ENCODE measurements at regions not wholly inside any gene's neighbourhood (a gene's known extent, or its start where the extent isn't known, plus 50 kb on each side); places are given as distances from the start of the nearest gene placed in this dataset.

GRCh38 chr14:34180434-34180833 is 229.6 kb upstream of the EGLN3 start:
- DNase-seq (no peak), ATAC-seq (ENCODE audit: low read depth) (no peak)
- Histone ChIP-seq H2AFZ (ENCODE audit: insufficient read depth, low read depth, low read length, poor library complexity, severe bottlenecking) (no peak overlapping the region), H4K20me1 (ENCODE audit: control insufficient read depth, insufficient read depth, low read length, poor library complexity, severe bottlenecking) (no peaks in the 10 kb centered on the region), H3K4me2 (replicated peaks; ENCODE audit: low read depth, low read length, poor library complexity, severe bottlenecking) (no peak overlapping the region), H3K9ac (ENCODE audit: low read length) (no peak overlapping the region), H3K4me1 (ENCODE audit: control insufficient read depth in 2 of 2, insufficient read depth in 2 of 2, low read length in 2 of 2) (peaks cover 6 to 7% of the 10 kb centered on the region in 2 donors), H3K27ac (ENCODE audit: low read length in 2 of 2) (no peak overlapping the region), H3K27me3 (replicated peaks in 1 of 4; ENCODE audit: control extremely low read depth in 1 of 4, control insufficient read depth in 3 of 4, insufficient read depth in 4 of 4, low read length in 3 of 4) (peaks cover 0 to 3% (median 0%) of the 10 kb centered on the region in 4 experiments), H3K79me2 (ENCODE audit: control insufficient read depth, insufficient read depth, low read length) (no peaks in the 10 kb centered on the region), H3K9me3 (ENCODE audit: control extremely low read depth in 1 of 3, control insufficient read depth in 2 of 3, insufficient read depth in 1 of 3, low read length in 2 of 3) (no peaks in the 10 kb centered on the region), H3K4me3 (ENCODE audit: control extremely low read depth in 1 of 5, extremely low read depth in 1 of 5, insufficient read depth in 1 of 5, low read depth in 2 of 5, low read length in 4 of 5) (no peak overlapping the region), H3K36me3 (replicated peaks in 1 of 2; ENCODE audit: control extremely low read depth in 1 of 2, control insufficient read depth in 1 of 2, extremely low read depth in 1 of 2, insufficient read depth in 2 of 2, low read length in 1 of 2) (no peaks in the 10 kb centered on the region)
- H3K27ac Mint-ChIP-seq = no peak overlapping the region
- ChIA-PET POLR2A (no interaction called here), CTCF (interaction anchor here (0.6 kb wide), 1 partner anchor 12 kb away, joined by 4 read pairs; no protein-coding TSS in a partner anchor)
- peaks cover 7% of the 10 kb centered on the region for H3K4me1 Mint-ChIP-seq
- TF ChIP-seq EZH2 (IDR thresholded peaks at IDR 0.05; ENCODE audit: borderline replicate concordance, insufficient read depth, low read depth, low read length, poor library complexity, severe bottlenecking) (no peak), CTCF (IDR thresholded peaks at IDR 0.05) (no peak)
- H3K9me3 Mint-ChIP-seq (ENCODE audit: insufficient read depth) = no peaks in the 10 kb centered on the region
- no peak overlapping the region for H3K4me3 Mint-ChIP-seq
- intact Hi-C loops (cut with micrococcal nuclease) = no loop called here
- WGBS (ENCODE audit: insufficient coverage) = 60% methylated on average over 4 of the region's 4 CpGs
- H3K27me3 Mint-ChIP-seq = peaks cover 3% of the 10 kb centered on the region

- ChIA-PET CTCF (interaction anchor here (0.6 kb wide), 1 partner anchor 13 kb away, joined by 4 read pairs; no protein-coding TSS in a partner anchor), POLR2A (no interaction called here)
- ATAC-seq (ENCODE audit: low read depth) (no peak), DNase-seq (no peak)
- WGBS (ENCODE audit: insufficient coverage) = 100% methylated on average over 1 of the region's 1 CpG
- Histone ChIP-seq H2AFZ (ENCODE audit: insufficient read depth, low read depth, low read length, poor library complexity, severe bottlenecking) (no peak overlapping the region), H3K4me2 (replicated peaks; ENCODE audit: low read depth, low read length, poor library complexity, severe bottlenecking) (no peak overlapping the region), H3K9ac (ENCODE audit: low read length) (no peak overlapping the region), H3K27me3 (replicated peaks in 1 of 4; ENCODE audit: control extremely low read depth in 1 of 4, control insufficient read depth in 3 of 4, insufficient read depth in 4 of 4, low read length in 3 of 4) (peaks cover 0 to 3% (median 0%) of the 10 kb centered on the region in 4 experiments), H4K20me1 (ENCODE audit: control insufficient read depth, insufficient read depth, low read length, poor library complexity, severe bottlenecking) (no peaks in the 10 kb centered on the region), H3K4me3 (ENCODE audit: control extremely low read depth in 1 of 5, extremely low read depth in 1 of 5, insufficient read depth in 1 of 5, low read depth in 2 of 5, low read length in 4 of 5) (no peak overlapping the region), H3K4me1 (ENCODE audit: control insufficient read depth in 2 of 2, insufficient read depth in 2 of 2, low read length in 2 of 2) (peaks cover 7% of the 10 kb centered on the region in 2 donors), H3K9me3 (ENCODE audit: control extremely low read depth in 1 of 3, control insufficient read depth in 2 of 3, insufficient read depth in 1 of 3, low read length in 2 of 3) (no peaks in the 10 kb centered on the region), H3K36me3 (replicated peaks in 1 of 2; ENCODE audit: control extremely low read depth in 1 of 2, control insufficient read depth in 1 of 2, extremely low read depth in 1 of 2, insufficient read depth in 2 of 2, low read length in 1 of 2) (no peaks in the 10 kb centered on the region), H3K79me2 (ENCODE audit: control insufficient read depth, insufficient read depth, low read length) (no peaks in the 10 kb centered on the region), H3K27ac (ENCODE audit: low read length in 2 of 2) (no peak overlapping the region)
- Mint-ChIP-seq H3K4me3 (no peak overlapping the region), H3K4me1 (peaks cover 10% of the 10 kb centered on the region), H3K27ac (no peak overlapping the region), H3K27me3 (peaks cover 3% of the 10 kb centered on the region), H3K9me3 (ENCODE audit: insufficient read depth) (no peaks in the 10 kb centered on the region)
- TF ChIP-seq CTCF (IDR thresholded peaks at IDR 0.05) = no peak
- TF ChIP-seq EZH2 (IDR thresholded peaks at IDR 0.05; ENCODE audit: borderline replicate concordance, insufficient read depth, low read depth, low read length, poor library complexity, severe bottlenecking) = no peak
- intact Hi-C loops (cut with micrococcal nuclease) = no loop called here
Measured at GRCh38 chr14:34179727-34180126, 228.9 kb upstream of the EGLN3 start.
